SH-SY5Y (cell line): ENCODE measurements at regions not wholly inside any gene's neighbourhood (a gene's known extent, or its start where the extent isn't known, plus 50 kb on each side); places are given as distances from the start of the nearest gene placed in this dataset.

Experiments used
- GATA2 ChIP-seq: IDR thresholded peaks from 2 replicates; pipeline ENCODE4 v1.6.1; 2011; ENCODE audit warnings: mild to moderate bottlenecking, low read depth, low read length
- GATA3 ChIP-seq: IDR thresholded peaks from 2 replicates; pipeline ENCODE4 v1.6.1; 2011; ENCODE audit warnings: low read depth, mild to moderate bottlenecking, low read length, moderate library complexity

GRCh38 chr16:85446951-85447692 lies 166.0 kb upstream of the GSE1 start:
- TF ChIP-seq GATA2 (no peak), GATA3 (no peak)
